GM23338 (cell line): ENCODE measurements at regions not wholly inside any gene's neighbourhood (a gene's known extent, or its start where the extent isn't known, plus 50 kb on each side); places are given as distances from the start of the nearest gene placed in this dataset.

ENCODE experiments used
- ATAC-seq: fragments of 200-7000 bp; cut with Tn5 transposase; 3 replicates; pipeline ENCODE4 v1.9.1; 2020
- DNase-seq: peaks from one replicate; pipeline ENCODE4 v3.0.0-alpha.2; 2015; ENCODE audit warnings: low spot score
- H2AFZ ChIP-seq: fragments of 200-600 bp; sonication (generic); 2 replicates; pipeline ENCODE4 v1.8.0; 2016; ENCODE audit warnings: antibody characterized with exemption, mild to moderate bottlenecking, moderate library complexity
- H3F3A ChIP-seq: fragments of 200-600 bp; sonication (generic); replicated peaks from 2 replicates; pipeline ENCODE4 v1.8.0; 2017; ENCODE audit warnings: antibody characterized with exemption, mixed run types, low read depth
- H3K27ac ChIP-seq: fragments of 200-600 bp; sonication (generic); 2 replicates; pipeline ENCODE4 v1.6.1; 2016; ENCODE audit warnings: low read depth
- H3K27me3 ChIP-seq: fragments of 200-600 bp; sonication (generic); 2 replicates; pipeline ENCODE4 v1.8.0; 2016; ENCODE audit warnings: mild to moderate bottlenecking, mixed run types, moderate library complexity; ENCODE audit not compliant: insufficient read depth
- H3K36me3 ChIP-seq: fragments of 200-600 bp; sonication (generic); 2 replicates; pipeline ENCODE4 v1.8.0; 2016; ENCODE audit warnings: mild to moderate bottlenecking; ENCODE audit not compliant: insufficient read depth
- H3K4me1 ChIP-seq: fragments of 200-600 bp; sonication (generic); 2 replicates; pipeline ENCODE4 v1.8.0; 2016; ENCODE audit warnings: mild to moderate bottlenecking, moderate library complexity; ENCODE audit not compliant: insufficient read depth
- H3K4me2 ChIP-seq: fragments of 200-600 bp; sonication (generic); 2 replicates; pipeline ENCODE4 v1.7.1; 2017; ENCODE audit warnings: mixed run types
- H3K4me3 ChIP-seq: fragments of 200-600 bp; sonication (generic); 2 replicates; pipeline ENCODE4 v1.6.1; 2016; ENCODE audit warnings: mixed run types
- H3K79me2 ChIP-seq: fragments of 200-600 bp; sonication (generic); replicated peaks from 2 replicates; pipeline ENCODE4 v1.8.0; 2017; ENCODE audit warnings: mild to moderate bottlenecking; ENCODE audit not compliant: insufficient read depth
- H3K9me2 ChIP-seq: fragments of 200-600 bp; sonication (generic); 2 replicates; pipeline ENCODE4 v1.8.0; 2017; ENCODE audit not compliant: insufficient read depth
- H4K20me1 ChIP-seq: fragments of 200-600 bp; sonication (generic); replicated peaks from 2 replicates; pipeline ENCODE4 v1.8.0; 2017; ENCODE audit warnings: mild to moderate bottlenecking; ENCODE audit not compliant: insufficient read depth
- H3K27ac Mint-ChIP-seq: 2 replicates; pipeline ENCODE4 v1.8.0; 2020; ENCODE audit warnings: inconsistent platforms, mild to moderate bottlenecking, moderate library complexity, mixed read lengths
- H3K27me3 Mint-ChIP-seq: 3 replicates; pipeline ENCODE4 v1.8.0; 2022; ENCODE audit warnings: low read depth, mild to moderate bottlenecking, moderate library complexity, mixed read lengths, inconsistent platforms; ENCODE audit not compliant: insufficient read depth, poor library complexity
- H3K36me3 Mint-ChIP-seq: 3 replicates; pipeline ENCODE4 v1.8.0; 2021; ENCODE audit warnings: low read depth, mild to moderate bottlenecking, inconsistent platforms, moderate library complexity, mixed read lengths
- H3K4me1 Mint-ChIP-seq: 3 replicates; pipeline ENCODE4 v1.8.0; 2020; ENCODE audit warnings: mild to moderate bottlenecking, inconsistent platforms, mixed read lengths
- H3K4me3 Mint-ChIP-seq: 3 replicates; pipeline ENCODE4 v1.8.0; 2021; ENCODE audit warnings: moderate library complexity, mild to moderate bottlenecking, inconsistent platforms, mixed read lengths
- H3K9me3 Mint-ChIP-seq: 3 replicates; pipeline ENCODE4 v1.8.0; 2020; ENCODE audit warnings: moderate library complexity, mild to moderate bottlenecking, inconsistent platforms, mixed read lengths
- CTCF ChIP-seq, 2 experiments: fragments of 200-600 bp in 1 of 2; sonication (generic) in 1 of 2; conservative IDR thresholded peaks; 2 replicates each; pipeline versions ENCODE4 v1.5.1 to v1.6.1; 2016 to 2017; ENCODE audit warnings: antibody characterized with exemption in 2 of 2, low read depth in 2 of 2, mild to moderate bottlenecking in 2 of 2, moderate library complexity in 1 of 2
- ETS1 ChIP-seq: IDR thresholded peaks from 2 replicates; pipeline ENCODE4 v1.6.1; 2016; ENCODE audit warnings: antibody characterized with exemption
- EZH2 ChIP-seq: fragments of 200-600 bp; sonication (generic); IDR thresholded peaks from one replicate; pipeline ENCODE4 v1.8.0; 2017; ENCODE audit warnings: antibody characterized with exemption, mild to moderate bottlenecking, low read depth; ENCODE audit not compliant: unreplicated experiment
- EZH2phosphoT487 ChIP-seq: fragments of 200-600 bp; sonication (generic); IDR thresholded peaks from one replicate; pipeline ENCODE4 v1.8.1; 2018; ENCODE audit warnings: antibody characterized with exemption; ENCODE audit not compliant: unreplicated experiment
- POLR2AphosphoS5 ChIP-seq: IDR thresholded peaks from 2 replicates; pipeline ENCODE4 v1.6.1; 2016; ENCODE audit warnings: antibody characterized with exemption, low read depth
- STAT1 ChIP-seq: IDR thresholded peaks from one replicate; pipeline ENCODE4 v1.6.1; 2016; ENCODE audit warnings: antibody characterized with exemption; ENCODE audit not compliant: unreplicated experiment
- ZNF331 ChIP-seq: fragments of 250-450 bp; sonication (Bioruptor Pico); IDR thresholded peaks from 2 replicates; pipeline ENCODE4 v1.5.0; 2020; ENCODE audit warnings: low read depth, mild to moderate bottlenecking, moderate library complexity
- ZNF462 ChIP-seq: fragments of 250-450 bp; sonication (Bioruptor Pico); IDR thresholded peaks from 2 replicates; pipeline ENCODE4 v1.5.0; 2020; ENCODE audit warnings: mild to moderate bottlenecking, moderate library complexity

- TF ChIP-seq ZNF462 (CRISPR knock-in tag) (no peak), EZH2phosphoT487 (no peak), ZNF331 (no peak), CTCF (conservative IDR thresholded peaks at IDR 0.05; ENCODE audit: low read depth in 2 of 2) (no peak), STAT1 (no peak)
Observed at GRCh38 chr4:141390571-141390970, 169.9 kb downstream of the ZNF330 start (continued).

GRCh38 chr4:141391293-141391692, 170.6 kb downstream of the ZNF330 start:
- ATAC-seq: no peak
- peaks cover 4% of the 10 kb centered on the region; the same call in 2 of the 3 replicates for H3K4me1 Mint-ChIP-seq
- H3K27ac ChIP-seq: no peak overlapping the region
- H4K20me1 ChIP-seq: no peaks in the 10 kb centered on the region
- no peaks in the 10 kb centered on the region for H3K36me3 ChIP-seq
- H3K4me3 ChIP-seq: no peak overlapping the region
- no peaks in the 10 kb centered on the region for H3K27me3 ChIP-seq
- no peaks in the 10 kb centered on the region for H3K36me3 Mint-ChIP-seq
- H2AFZ ChIP-seq: no peak overlapping the region
- DNase-seq: no peak
- H3K4me2 ChIP-seq: no peak overlapping the region
- H3K27ac Mint-ChIP-seq: no peak overlapping the region
- no peaks in the 10 kb centered on the region for H3K9me2 ChIP-seq
- H3F3A ChIP-seq: no peaks in the 10 kb centered on the region
- no peaks in the 10 kb centered on the region for H3K27me3 Mint-ChIP-seq
- H3K4me3 Mint-ChIP-seq: no peak overlapping the region
- no peaks in the 10 kb centered on the region for H3K79me2 ChIP-seq
- H3K9me3 Mint-ChIP-seq: no peaks in the 10 kb centered on the region
- H3K4me1 ChIP-seq: no peaks in the 10 kb centered on the region
- TF ChIP-seq ETS1 (no peak), EZH2 (no peak), POLR2AphosphoS5 (no peak), EZH2phosphoT487 (no peak)
